ENCODE measurements at regions not wholly inside any gene's neighbourhood (a gene's known extent, or its start where the extent isn't known, plus 50 kb on each side); places are given as distances from the start of the nearest gene placed in this dataset.
A peak's percentile ranks its signal among the peaks of the same experiment; 100 is the strongest.
"Not testable (repeated sequence)": the region's sequence is repeated elsewhere in the genome, so short reads cannot be mapped to it uniquely, and the experiment has no call there.

GRCh38 chr1:78292361-78292760, 198.4 kb upstream of the PTGFR start:
- DNase-seq (ENCODE audit: low read depth in 2 of 3, low spot score in 1 of 3) = no peak

- DNase-seq (ENCODE audit: low read depth in 2 of 3, low spot score in 1 of 3) = no peak
These were observed 192.9 kb upstream of the PTGFR start for GRCh38 chr1:78297836-78298235.

GRCh38 chr1:78298349-78298748, 192.4 kb upstream of the PTGFR start:
- DNase-seq (ENCODE audit: low read depth in 2 of 3, low spot score in 1 of 3) = no peak

GRCh38 chr1:78301141-78301540, 189.6 kb upstream of the PTGFR start:
- DNase-seq (ENCODE audit: low read depth in 2 of 3, low spot score in 1 of 3) = no peak

- DNase-seq (ENCODE audit: low read depth in 2 of 3, low spot score in 1 of 3) = no peak
These were observed 187.2 kb upstream of the PTGFR start for GRCh38 chr1:78303620-78304019.

GRCh38 chr1:78304341-78304740, 186.4 kb upstream of the PTGFR start:
- no peak for DNase-seq (ENCODE audit: low read depth in 2 of 3, low spot score in 1 of 3)

GRCh38 chr1:78304761-78305160, 186.0 kb upstream of the PTGFR start:
- DNase-seq (ENCODE audit: low read depth in 2 of 3, low spot score in 1 of 3) = no peak

GRCh38 chr1:78310261-78310660, 180.5 kb upstream of the PTGFR start:
- not testable (repeated sequence) for DNase-seq (ENCODE audit: low read depth in 2 of 3, low spot score in 1 of 3)

- no peak for DNase-seq (ENCODE audit: low read depth in 2 of 3, low spot score in 1 of 3)
These were observed 172.8 kb upstream of the PTGFR start for GRCh38 chr1:78318011-78318410.

GRCh38 chr1:78319603-78320002, 171.2 kb upstream of the PTGFR start:
- DNase-seq (ENCODE audit: low read depth in 2 of 3, low spot score in 1 of 3) = no peak

- no peak for DNase-seq (ENCODE audit: low read depth in 2 of 3, low spot score in 1 of 3)
These were observed 167.7 kb upstream of the PTGFR start for GRCh38 chr1:78322928-78323680.

- no peak for DNase-seq (ENCODE audit: low read depth in 2 of 3, low spot score in 1 of 3)
These were observed 165.5 kb upstream of the PTGFR start for GRCh38 chr1:78325293-78325692.

GRCh38 chr1:78329475-78329874, 161.3 kb upstream of the PTGFR start:
- no peak for DNase-seq (ENCODE audit: low read depth in 2 of 3, low spot score in 1 of 3)

GRCh38 chr1:78331799-78332198, 159.0 kb upstream of the PTGFR start:
- DNase-seq (ENCODE audit: low read depth in 2 of 3, low spot score in 1 of 3) = no peak

GRCh38 chr1:78333502-78333901, 157.3 kb upstream of the PTGFR start:
- peak in 1 of 3 donors; percentile 2 for DNase-seq (ENCODE audit: low read depth in 2 of 3, low spot score in 1 of 3)

GRCh38 chr1:78334114-78334513, 156.7 kb upstream of the PTGFR start:
- no peak for DNase-seq (ENCODE audit: low read depth in 2 of 3, low spot score in 1 of 3)

- DNase-seq (ENCODE audit: low read depth in 2 of 3, low spot score in 1 of 3) = no peak
These were observed 155.8 kb upstream of the PTGFR start for GRCh38 chr1:78334952-78335351.

- not testable (repeated sequence) for DNase-seq (ENCODE audit: low read depth in 2 of 3, low spot score in 1 of 3)
These were observed 154.0 kb upstream of the PTGFR start for GRCh38 chr1:78336751-78337150.

GRCh38 chr1:78339490-78339889, 151.3 kb upstream of the PTGFR start:
- no peak for DNase-seq (ENCODE audit: low read depth in 2 of 3, low spot score in 1 of 3)

GRCh38 chr1:78340006-78340405, 150.8 kb upstream of the PTGFR start:
- no peak for DNase-seq (ENCODE audit: low read depth in 2 of 3, low spot score in 1 of 3)

- no peak for DNase-seq (ENCODE audit: low read depth in 2 of 3, low spot score in 1 of 3)
These were observed 142.1 kb upstream of the PTGFR start for GRCh38 chr1:78348496-78349284.

GRCh38 chr1:78351551-78352216, 139.1 kb upstream of the PTGFR start:
- DNase-seq (ENCODE audit: low read depth in 2 of 3, low spot score in 1 of 3) = no peak

Measured in stimulated activated CD4-positive, alpha-beta T cell treated with anti-CD3 and anti-CD28 coated beads, Interleukin-12 subunit alpha, Interleukin-12 subunit beta, amount 100 ng/mL, for 48 hours (primary cell).